GM10248 (cell line): ENCODE measurements at regions not wholly inside any gene's neighbourhood (a gene's known extent, or its start where the extent isn't known, plus 50 kb on each side); places are given as distances from the start of the nearest gene placed in this dataset.

Experiments used
- CTCF ChIA-PET: fragments of 300-600 bp; sonication (Branson Sonifier 250); formaldehyde crosslinking; extraction: SDS; loops from one replicate; lab custom pipeline; 2021; ENCODE audit warnings: antibody characterized with exemption; lab: Yijun Ruan, JAX
- POLR2A ChIA-PET: fragments of 350-650 bp; sonication (Branson Sonifier 250); formaldehyde crosslinking; extraction: SDS; loops from one replicate; lab custom pipeline; 2020; ENCODE audit warnings: antibody characterized with exemption; lab: Yijun Ruan, JAX
- DNase-seq: peaks from one replicate; pipeline ENCODE4 v3.0.0; 2012; ENCODE audit errors: extremely low spot score
- TF ChIP-seq, protein P1 (sequence below): IDR thresholded peaks from 2 replicates; pipeline ENCODE4 v1.5.1; 2012; ENCODE audit warnings: mild to moderate bottlenecking, low read depth; ENCODE audit errors: extremely low read depth, missing control alignments, control extremely low read depth

GRCh38 chr22:47847131-47847890 lies 1084.9 kb downstream of the TBC1D22A start:
- DNase-seq = no peak
- CTCF ChIA-PET = no interaction called here
- TF ChIP-seq, protein P1, sequence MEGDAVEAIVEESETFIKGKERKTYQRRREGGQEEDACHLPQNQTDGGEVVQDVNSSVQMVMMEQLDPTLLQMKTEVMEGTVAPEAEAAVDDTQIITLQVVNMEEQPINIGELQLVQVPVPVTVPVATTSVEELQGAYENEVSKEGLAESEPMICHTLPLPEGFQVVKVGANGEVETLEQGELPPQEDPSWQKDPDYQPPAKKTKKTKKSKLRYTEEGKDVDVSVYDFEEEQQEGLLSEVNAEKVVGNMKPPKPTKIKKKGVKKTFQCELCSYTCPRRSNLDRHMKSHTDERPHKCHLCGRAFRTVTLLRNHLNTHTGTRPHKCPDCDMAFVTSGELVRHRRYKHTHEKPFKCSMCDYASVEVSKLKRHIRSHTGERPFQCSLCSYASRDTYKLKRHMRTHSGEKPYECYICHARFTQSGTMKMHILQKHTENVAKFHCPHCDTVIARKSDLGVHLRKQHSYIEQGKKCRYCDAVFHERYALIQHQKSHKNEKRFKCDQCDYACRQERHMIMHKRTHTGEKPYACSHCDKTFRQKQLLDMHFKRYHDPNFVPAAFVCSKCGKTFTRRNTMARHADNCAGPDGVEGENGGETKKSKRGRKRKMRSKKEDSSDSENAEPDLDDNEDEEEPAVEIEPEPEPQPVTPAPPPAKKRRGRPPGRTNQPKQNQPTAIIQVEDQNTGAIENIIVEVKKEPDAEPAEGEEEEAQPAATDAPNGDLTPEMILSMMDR = no peak
- POLR2A ChIA-PET = no interaction called here

DNA sequence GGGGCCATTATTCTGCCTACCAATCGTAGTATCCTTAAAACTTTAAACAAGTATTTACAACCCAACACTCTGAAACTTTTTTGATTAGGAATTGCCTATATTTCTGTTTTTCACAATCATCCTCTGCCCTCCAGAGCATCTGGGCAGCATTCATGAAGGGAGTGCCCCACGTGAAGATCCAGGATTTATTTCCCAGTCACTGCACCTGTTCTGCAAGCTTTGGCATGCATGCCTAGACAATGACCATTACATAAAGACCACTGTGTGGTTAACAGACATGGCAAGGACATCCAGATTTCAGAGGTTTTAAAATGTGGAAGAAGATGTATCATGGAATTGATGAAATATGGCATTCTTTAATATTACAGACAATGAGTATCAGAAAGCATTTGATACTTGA lies 1083.8 kb downstream of the TBC1D22A start:
- ChIA-PET POLR2A (no interaction called here), CTCF (interaction anchor here (0.9 kb wide), 1 partner anchor 11 kb away, joined by 3 read pairs; no protein-coding TSS in a partner anchor)
- TF ChIP-seq, protein P1 = no peak
- DNase-seq = no peak

DNA sequence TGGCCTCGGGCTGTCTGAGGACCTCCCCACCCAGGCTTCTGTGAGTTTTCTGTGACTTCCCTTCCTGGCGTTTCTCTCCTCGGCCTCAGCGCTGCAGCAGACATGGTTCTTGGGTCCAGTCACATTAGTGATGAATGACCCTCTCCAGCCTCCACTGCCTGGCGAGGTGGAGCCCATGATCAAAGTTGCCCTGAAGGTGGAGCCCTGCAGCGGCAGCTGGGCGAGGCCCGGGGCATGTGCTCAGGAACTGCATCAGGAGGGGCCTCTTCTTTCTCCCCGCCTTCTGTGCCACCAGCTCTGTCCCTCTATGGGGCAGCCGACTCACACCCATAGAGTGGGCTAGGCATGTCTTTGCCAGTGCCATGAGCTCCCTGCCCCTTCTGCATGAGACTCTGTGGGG lies 1079.7 kb downstream of the TBC1D22A start:
- POLR2A ChIA-PET = no interaction called here
- CTCF ChIA-PET = interaction anchor here (1.3 kb wide), 1 partner anchor 11 kb away, joined by 3 read pairs; no protein-coding TSS in a partner anchor
- DNase-seq = no peak
- TF ChIP-seq, protein P1 = no peak

- DNase-seq = no peak
- TF ChIP-seq, protein P1 = no peak
- CTCF ChIA-PET = no interaction called here
- POLR2A ChIA-PET = no interaction called here
Measured at GRCh38 chr22:47841156-47841555, 1078.7 kb downstream of the TBC1D22A start.

- ChIA-PET POLR2A (no interaction called here), CTCF (no interaction called here)
- TF ChIP-seq, protein P1 = no peak
- DNase-seq = no peak
Measured at GRCh38 chr22:47839595-47840227, 1077.3 kb downstream of the TBC1D22A start.

GRCh38 chr22:47837703-47838102 lies 1075.3 kb downstream of the TBC1D22A start:
- POLR2A ChIA-PET = no interaction called here
- TF ChIP-seq, protein P1 = peak; percentile 29
- DNase-seq = no peak
- CTCF ChIA-PET = interaction anchor here (0.8 kb wide), 1 partner anchor 434 kb away, joined by 3 read pairs; no protein-coding TSS in a partner anchor
